HG02588 (cell line): ENCODE measurements at regions not wholly inside any gene's neighbourhood (a gene's known extent, or its start where the extent isn't known, plus 50 kb on each side); places are given as distances from the start of the nearest gene placed in this dataset.

Experiments used
- ATAC-seq: cut with Tn5 transposase; IDR thresholded peaks from one replicate; pipeline ENCODE4 v1.9.1; 2021; ENCODE audit warnings: mild to moderate bottlenecking, moderate library complexity; ENCODE audit not compliant: unreplicated experiment

GRCh38 chr2:117698819-117699218 is 115.7 kb upstream of the DDX18 start:
- no peak for ATAC-seq

GRCh38 chr2:117700471-117700870 is 114.0 kb upstream of the DDX18 start:
- ATAC-seq = no peak

- ATAC-seq = no peak
Measured at GRCh38 chr2:117701365-117701764, 113.1 kb upstream of the DDX18 start.

GRCh38 chr2:117702098-117702497 is 112.4 kb upstream of the DDX18 start:
- no peak for ATAC-seq

GRCh38 chr2:117703858-117704257 is 110.6 kb upstream of the DDX18 start:
- no peak for ATAC-seq

- no peak for ATAC-seq
Measured at GRCh38 chr2:117704818-117705217, 109.7 kb upstream of the DDX18 start.

- ATAC-seq = no peak
Measured at GRCh38 chr2:117707874-117708273, 106.6 kb upstream of the DDX18 start.

- no peak for ATAC-seq
Measured at GRCh38 chr2:117712684-117713083, 101.8 kb upstream of the DDX18 start.

- no peak for ATAC-seq
Measured at GRCh38 chr2:117714110-117714509, 100.4 kb upstream of the DDX18 start.

- no peak for ATAC-seq
Measured at GRCh38 chr2:117714745-117715417, 99.6 kb upstream of the DDX18 start.

- no peak for ATAC-seq
Measured at GRCh38 chr2:117716505-117716904, 98.0 kb upstream of the DDX18 start.

- no peak for ATAC-seq
Measured at GRCh38 chr2:117717072-117717471, 97.4 kb upstream of the DDX18 start.

- no peak for ATAC-seq
Measured at GRCh38 chr2:117718048-117718447, 96.4 kb upstream of the DDX18 start.

GRCh38 chr2:117720765-117721164 is 93.7 kb upstream of the DDX18 start:
- no peak for ATAC-seq

- no peak for ATAC-seq
Measured at GRCh38 chr2:117723483-117723882, 91.0 kb upstream of the DDX18 start.

- no peak for ATAC-seq
Measured at GRCh38 chr2:117723888-117724434, 90.5 kb upstream of the DDX18 start.

- no peak for ATAC-seq
Measured at GRCh38 chr2:117726747-117727146, 87.7 kb upstream of the DDX18 start.

- ATAC-seq = no peak
Measured at GRCh38 chr2:117737846-117738245, 76.6 kb upstream of the DDX18 start.

- no peak for ATAC-seq
Measured at GRCh38 chr2:117738991-117739839, 75.3 kb upstream of the DDX18 start.

- no peak for ATAC-seq
Measured at GRCh38 chr2:117745537-117745936, 69.0 kb upstream of the DDX18 start.

GRCh38 chr2:117755768-117756167 is 58.7 kb upstream of the DDX18 start:
- ATAC-seq = no peak

- no peak for ATAC-seq
Measured at GRCh38 chr2:117760916-117761315, 53.6 kb upstream of the DDX18 start.
